NB4 (cell line): ENCODE measurements at regions not wholly inside any gene's neighbourhood (a gene's known extent, or its start where the extent isn't known, plus 50 kb on each side); places are given as distances from the start of the nearest gene placed in this dataset.

Source experiments
- DNase-seq: peaks from one replicate; pipeline ENCODE4 v3.0.0; 2010; ENCODE audit warnings: low read depth
- H3K4me3 ChIP-seq: one replicate; pipeline ENCODE4 v1.5.1; 2011; ENCODE audit warnings: mild to moderate bottlenecking, low read depth, low read length, moderate library complexity
- CTCF ChIP-seq: IDR thresholded peaks from one replicate; pipeline ENCODE4 v1.5.1; 2012; ENCODE audit warnings: low read depth, low read length
- MAX ChIP-seq: IDR thresholded peaks from 2 replicates; pipeline ENCODE4 v1.6.1; 2011; ENCODE audit warnings: low read depth, low read length
- MYC ChIP-seq: IDR thresholded peaks from 2 replicates; pipeline ENCODE4 v1.6.1; 2011; ENCODE audit warnings: low read depth, low read length
- POLR2A ChIP-seq: IDR thresholded peaks from 2 replicates; pipeline ENCODE4 v1.6.1; 2011; ENCODE audit warnings: mild to moderate bottlenecking; ENCODE audit not compliant: insufficient read length; ENCODE audit errors: extremely low read depth

GRCh38 chr2:239884051-239884405 is 141.1 kb downstream of the NDUFA10 start:
- TF ChIP-seq MYC (no peak), POLR2A (no peak), MAX (no peak), CTCF (no peak)
- H3K4me3 ChIP-seq = no peak overlapping the region
- DNase-seq = no peak

GRCh38 chr2:239883326-239884050 is 141.7 kb downstream of the NDUFA10 start:
- H3K4me3 ChIP-seq = no peak overlapping the region
- no peak for TF ChIP-seq MYC
- no peak for TF ChIP-seq CTCF
- TF ChIP-seq MAX = no peak
- no peak for TF ChIP-seq POLR2A
- DNase-seq = no peak

- TF ChIP-seq POLR2A = no peak
- no peak overlapping the region for H3K4me3 ChIP-seq
- DNase-seq = no peak
These were observed 142.4 kb downstream of the NDUFA10 start for GRCh38 chr2:239882781-239883180.

- H3K4me3 ChIP-seq = no peak overlapping the region
- peak; percentile 51 for DNase-seq
- TF ChIP-seq MYC (no peak), CTCF (peak; percentile 54)
These were observed 142.8 kb downstream of the NDUFA10 start for GRCh38 chr2:239882331-239882732.

- no peak overlapping the region for H3K4me3 ChIP-seq
- DNase-seq = no peak
- TF ChIP-seq POLR2A = no peak
- no peak for TF ChIP-seq MAX
- TF ChIP-seq CTCF = no peak
- TF ChIP-seq MYC = no peak
These were observed 143.4 kb downstream of the NDUFA10 start for GRCh38 chr2:239881561-239882320.

GRCh38 chr2:239881031-239881471 is 144.1 kb downstream of the NDUFA10 start:
- no peak for DNase-seq
- H3K4me3 ChIP-seq = no peak overlapping the region
- no peak for TF ChIP-seq POLR2A
- no peak for TF ChIP-seq MYC
- TF ChIP-seq MAX = no peak
- no peak for TF ChIP-seq CTCF
